ENCODE measurements at regions not wholly inside any gene's neighbourhood (a gene's known extent, or its start where the extent isn't known, plus 50 kb on each side); places are given as distances from the start of the nearest gene placed in this dataset.
A peak's percentile ranks its signal among the peaks of the same experiment; 100 is the strongest.

DNA sequence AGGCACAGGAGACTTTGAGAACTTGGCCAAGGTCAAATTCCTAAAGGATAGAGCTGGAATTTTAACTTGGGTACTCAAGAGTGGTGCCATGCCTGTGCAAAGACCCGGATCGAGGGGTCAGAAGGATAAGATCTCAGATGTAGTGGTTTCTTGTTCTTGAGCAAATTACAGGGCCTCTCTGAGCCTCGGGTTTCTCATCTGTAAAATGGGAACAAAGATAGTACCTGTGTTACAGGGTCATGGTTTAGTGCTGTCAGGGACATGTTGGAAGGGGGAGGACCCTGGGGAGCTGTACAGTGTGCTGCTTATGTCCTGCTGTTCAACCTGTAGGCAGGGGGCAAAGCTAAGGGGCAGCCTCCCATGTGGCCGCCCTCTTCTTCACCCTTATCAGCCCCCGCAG lies 173.5 kb upstream of the HAAO start:
- H3K27me3 ChIP-seq (ENCODE audit: control insufficient read depth in 2 of 2, insufficient read depth in 2 of 2, low read length in 2 of 2): no peaks in the 10 kb centered on the region
- H3K9me3 ChIP-seq (ENCODE audit: control insufficient read depth in 2 of 2, low read length in 2 of 2): no peaks in the 10 kb centered on the region
- no peak overlapping the region for H3K27ac ChIP-seq (ENCODE audit: low read depth in 2 of 2, low read length in 2 of 2)
- peaks cover 5 to 10% of the 10 kb centered on the region in 2 donors for H3K4me1 ChIP-seq (ENCODE audit: control insufficient read depth in 2 of 2, insufficient read depth in 2 of 2, low read length in 2 of 2)
- no peaks in the 10 kb centered on the region for H3K36me3 ChIP-seq (ENCODE audit: control insufficient read depth in 2 of 2, insufficient read depth in 2 of 2, low read length in 2 of 2)
- H3K4me3 ChIP-seq (ENCODE audit: low read length in 2 of 2): no peak overlapping the region
- no peak overlapping the region for H3K9ac ChIP-seq (ENCODE audit: low read depth in 1 of 2, low read length in 2 of 2)

DNA sequence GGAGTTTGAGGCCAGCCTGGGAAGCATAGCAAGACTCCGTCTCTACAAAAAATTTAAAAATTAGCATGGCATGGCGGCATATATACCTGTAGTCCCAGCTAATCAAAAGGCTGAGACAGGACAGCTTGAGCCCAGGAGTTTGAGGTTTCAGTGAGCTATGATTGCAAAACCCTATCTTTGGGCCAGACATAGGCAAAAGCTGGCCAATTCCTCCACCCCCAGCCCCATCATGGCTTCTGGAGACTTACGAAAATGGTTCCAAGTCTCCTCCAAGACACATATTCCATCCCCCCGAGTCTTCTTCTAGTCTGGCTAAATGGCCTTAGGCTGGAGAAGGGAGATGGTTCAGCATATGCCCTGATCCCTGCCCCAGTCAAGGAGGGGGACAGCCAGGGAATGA lies 172.8 kb upstream of the HAAO start:
- Histone ChIP-seq H3K4me3 (ENCODE audit: low read length in 2 of 2) (no peak overlapping the region), H3K27ac (ENCODE audit: low read depth in 2 of 2, low read length in 2 of 2) (peak overlapping the region in 1 of 2 donors; percentile 32), H3K9me3 (ENCODE audit: control insufficient read depth in 2 of 2, low read length in 2 of 2) (no peaks in the 10 kb centered on the region), H3K36me3 (ENCODE audit: control insufficient read depth in 2 of 2, insufficient read depth in 2 of 2, low read length in 2 of 2) (no peaks in the 10 kb centered on the region), H3K4me1 (ENCODE audit: control insufficient read depth in 2 of 2, insufficient read depth in 2 of 2, low read length in 2 of 2) (peaks cover 10 to 15% of the 10 kb centered on the region in 2 donors), H3K9ac (ENCODE audit: low read depth in 1 of 2, low read length in 2 of 2) (no peak overlapping the region), H3K27me3 (ENCODE audit: control insufficient read depth in 2 of 2, insufficient read depth in 2 of 2, low read length in 2 of 2) (no peaks in the 10 kb centered on the region)

- H3K27ac ChIP-seq (ENCODE audit: low read depth in 2 of 2, low read length in 2 of 2): peak overlapping the region; percentile 22 to 32
- H3K27me3 ChIP-seq (ENCODE audit: control insufficient read depth in 2 of 2, insufficient read depth in 2 of 2, low read length in 2 of 2): no peaks in the 10 kb centered on the region
- H3K9me3 ChIP-seq (ENCODE audit: control insufficient read depth in 2 of 2, low read length in 2 of 2): no peaks in the 10 kb centered on the region
- no peaks in the 10 kb centered on the region for H3K36me3 ChIP-seq (ENCODE audit: control insufficient read depth in 2 of 2, insufficient read depth in 2 of 2, low read length in 2 of 2)
- H3K4me3 ChIP-seq (ENCODE audit: low read length in 2 of 2): no peak overlapping the region
- H3K4me1 ChIP-seq (ENCODE audit: control insufficient read depth in 2 of 2, insufficient read depth in 2 of 2, low read length in 2 of 2): peaks cover 10 to 18% of the 10 kb centered on the region in 2 donors
- H3K9ac ChIP-seq (ENCODE audit: low read depth in 1 of 2, low read length in 2 of 2): no peak overlapping the region
Observed at GRCh38 chr2:42964439-42965083, 172.2 kb upstream of the HAAO start.

DNA sequence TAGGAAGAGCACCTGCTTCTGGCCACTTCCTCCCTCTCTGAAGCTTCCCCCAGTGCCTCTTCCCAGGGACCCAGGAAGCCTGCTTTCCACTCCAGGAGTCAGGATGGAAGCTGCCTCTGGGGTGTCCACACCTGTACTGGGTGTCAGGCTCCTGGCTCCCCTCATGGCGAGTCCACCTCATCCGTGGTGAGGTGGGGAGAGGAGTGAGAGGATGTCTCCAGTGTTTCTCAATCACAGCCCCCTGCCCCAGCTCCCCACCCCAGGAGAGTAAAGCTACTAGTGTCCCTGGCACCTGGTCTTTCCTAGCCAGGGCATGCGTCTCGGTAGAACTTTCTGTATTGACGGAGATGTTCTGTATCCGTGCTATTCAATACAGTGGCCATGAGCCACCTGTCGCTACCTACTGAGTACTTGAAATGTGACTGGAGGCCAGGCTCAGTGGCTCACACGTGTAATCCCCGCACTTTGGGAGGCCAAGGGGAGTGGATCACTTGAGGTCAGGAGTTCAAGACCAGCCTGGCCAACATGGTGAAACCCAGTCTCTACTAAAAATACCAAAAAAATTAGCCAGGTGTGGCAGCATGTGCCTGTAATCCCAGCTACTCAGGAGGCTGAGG lies 171.2 kb upstream of the HAAO start:
- Histone ChIP-seq H3K4me3 (ENCODE audit: low read length in 2 of 2) (no peak overlapping the region), H3K9me3 (ENCODE audit: control insufficient read depth in 2 of 2, low read length in 2 of 2) (no peaks in the 10 kb centered on the region), H3K27ac (ENCODE audit: low read depth in 2 of 2, low read length in 2 of 2) (peak overlapping the region in 1 of 2 donors; percentile 4), H3K4me1 (ENCODE audit: control insufficient read depth in 2 of 2, insufficient read depth in 2 of 2, low read length in 2 of 2) (peaks cover 10 to 18% of the 10 kb centered on the region in 2 donors), H3K27me3 (ENCODE audit: control insufficient read depth in 2 of 2, insufficient read depth in 2 of 2, low read length in 2 of 2) (no peaks in the 10 kb centered on the region), H3K36me3 (ENCODE audit: control insufficient read depth in 2 of 2, insufficient read depth in 2 of 2, low read length in 2 of 2) (no peaks in the 10 kb centered on the region), H3K9ac (ENCODE audit: low read depth in 1 of 2, low read length in 2 of 2) (no peak overlapping the region)

DNA sequence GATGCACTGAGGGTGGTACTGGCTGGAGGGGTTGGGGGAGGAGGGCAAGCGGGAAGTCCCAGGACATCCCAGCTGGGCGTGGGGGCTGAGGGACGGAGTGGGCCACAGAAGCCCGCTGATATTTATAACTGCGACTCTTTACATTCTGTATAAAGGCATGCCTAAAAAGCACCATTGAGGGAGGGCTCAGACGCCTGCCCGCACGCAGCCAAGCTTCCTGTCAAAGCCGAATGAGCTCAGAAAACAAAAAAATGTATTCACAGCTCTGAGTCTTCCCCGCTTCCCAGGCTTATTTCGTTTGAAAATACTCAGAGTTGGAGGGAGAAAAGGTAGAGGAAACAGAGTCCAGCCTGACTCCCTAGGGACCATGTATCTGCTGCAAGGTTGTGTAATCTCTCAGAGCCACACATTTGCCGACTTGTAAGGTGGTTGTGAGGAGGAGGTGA lies 170.1 kb upstream of the HAAO start:
- Histone ChIP-seq H3K9ac (ENCODE audit: low read depth in 1 of 2, low read length in 2 of 2) (peak overlapping the region in 1 of 2 donors; percentile 10), H3K27ac (ENCODE audit: low read depth in 2 of 2, low read length in 2 of 2) (peak overlapping the region; percentile 29 to 73), H3K4me1 (ENCODE audit: control insufficient read depth in 2 of 2, insufficient read depth in 2 of 2, low read length in 2 of 2) (peaks cover 13 to 18% of the 10 kb centered on the region in 2 donors), H3K27me3 (ENCODE audit: control insufficient read depth in 2 of 2, insufficient read depth in 2 of 2, low read length in 2 of 2) (no peaks in the 10 kb centered on the region), H3K9me3 (ENCODE audit: control insufficient read depth in 2 of 2, low read length in 2 of 2) (no peaks in the 10 kb centered on the region), H3K4me3 (ENCODE audit: low read length in 2 of 2) (no peak overlapping the region), H3K36me3 (ENCODE audit: control insufficient read depth in 2 of 2, insufficient read depth in 2 of 2, low read length in 2 of 2) (no peaks in the 10 kb centered on the region)

- Histone ChIP-seq H3K4me3 (ENCODE audit: low read length in 2 of 2) (no peak overlapping the region), H3K27ac (ENCODE audit: low read depth in 2 of 2, low read length in 2 of 2) (peak overlapping the region; percentile 29 to 73), H3K4me1 (ENCODE audit: control insufficient read depth in 2 of 2, insufficient read depth in 2 of 2, low read length in 2 of 2) (peaks cover 16 to 18% of the 10 kb centered on the region in 2 donors)
Observed at GRCh38 chr2:42961961-42962360, 169.6 kb upstream of the HAAO start.

GRCh38 chr2:42961385-42961811 lies 169.0 kb upstream of the HAAO start:
- Histone ChIP-seq H3K27ac (ENCODE audit: low read depth in 2 of 2, low read length in 2 of 2) (peak overlapping the region; percentile 57 to 73), H3K9me3 (ENCODE audit: control insufficient read depth in 2 of 2, low read length in 2 of 2) (no peaks in the 10 kb centered on the region), H3K27me3 (ENCODE audit: control insufficient read depth in 2 of 2, insufficient read depth in 2 of 2, low read length in 2 of 2) (no peaks in the 10 kb centered on the region), H3K9ac (ENCODE audit: low read depth in 1 of 2, low read length in 2 of 2) (peak overlapping the region in 1 of 2 donors; percentile 41), H3K4me3 (ENCODE audit: low read length in 2 of 2) (no peak overlapping the region), H3K36me3 (ENCODE audit: control insufficient read depth in 2 of 2, insufficient read depth in 2 of 2, low read length in 2 of 2) (no peaks in the 10 kb centered on the region), H3K4me1 (ENCODE audit: control insufficient read depth in 2 of 2, insufficient read depth in 2 of 2, low read length in 2 of 2) (peaks cover 17 to 18% of the 10 kb centered on the region in 2 donors)

More at GRCh38 chr2:42961961-42962360, 169.6 kb upstream of the HAAO start:
- Histone ChIP-seq H3K36me3 (ENCODE audit: control insufficient read depth in 2 of 2, insufficient read depth in 2 of 2, low read length in 2 of 2) (no peaks in the 10 kb centered on the region), H3K27me3 (ENCODE audit: control insufficient read depth in 2 of 2, insufficient read depth in 2 of 2, low read length in 2 of 2) (no peaks in the 10 kb centered on the region), H3K9ac (ENCODE audit: low read depth in 1 of 2, low read length in 2 of 2) (no peak overlapping the region), H3K9me3 (ENCODE audit: control insufficient read depth in 2 of 2, low read length in 2 of 2) (no peaks in the 10 kb centered on the region)

DNA sequence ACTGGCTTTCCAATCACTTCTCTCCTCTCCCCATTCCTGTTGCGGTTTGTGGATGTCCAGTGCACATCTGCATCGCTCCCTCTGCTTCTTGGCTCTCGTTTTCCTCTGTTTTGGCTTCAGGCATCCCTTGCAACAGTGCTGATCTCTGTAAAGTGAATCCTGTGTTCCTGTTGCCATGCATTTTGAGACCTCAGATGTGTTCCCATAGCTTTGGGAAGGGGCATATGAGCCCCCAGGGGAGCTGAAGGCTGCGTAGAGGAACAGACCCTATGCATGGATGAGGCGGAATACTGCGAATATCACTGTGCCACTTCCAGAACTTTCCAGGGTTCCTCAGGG lies 168.4 kb upstream of the HAAO start:
- H3K27ac ChIP-seq (ENCODE audit: low read depth in 2 of 2, low read length in 2 of 2): peak overlapping the region; percentile 57 to 73
- H3K27me3 ChIP-seq (ENCODE audit: control insufficient read depth in 2 of 2, insufficient read depth in 2 of 2, low read length in 2 of 2): no peaks in the 10 kb centered on the region
- H3K36me3 ChIP-seq (ENCODE audit: control insufficient read depth in 2 of 2, insufficient read depth in 2 of 2, low read length in 2 of 2): no peaks in the 10 kb centered on the region
- H3K9me3 ChIP-seq (ENCODE audit: control insufficient read depth in 2 of 2, low read length in 2 of 2): no peaks in the 10 kb centered on the region
- H3K4me3 ChIP-seq (ENCODE audit: low read length in 2 of 2): no peak overlapping the region
- no peak overlapping the region for H3K9ac ChIP-seq (ENCODE audit: low read depth in 1 of 2, low read length in 2 of 2)
- H3K4me1 ChIP-seq (ENCODE audit: control insufficient read depth in 2 of 2, insufficient read depth in 2 of 2, low read length in 2 of 2): peaks cover 18 to 19% of the 10 kb centered on the region in 2 donors

- peaks cover 18 to 19% of the 10 kb centered on the region in 2 donors for H3K4me1 ChIP-seq (ENCODE audit: control insufficient read depth in 2 of 2, insufficient read depth in 2 of 2, low read length in 2 of 2)
- H3K9ac ChIP-seq (ENCODE audit: low read depth in 1 of 2, low read length in 2 of 2): peak overlapping the region in 1 of 2 donors; percentile 29
- no peaks in the 10 kb centered on the region for H3K36me3 ChIP-seq (ENCODE audit: control insufficient read depth in 2 of 2, insufficient read depth in 2 of 2, low read length in 2 of 2)
Observed at GRCh38 chr2:42960002-42960841, 167.8 kb upstream of the HAAO start.

More at GRCh38 chr2:42960002-42960841, 167.8 kb upstream of the HAAO start:
- Histone ChIP-seq H3K27me3 (ENCODE audit: control insufficient read depth in 2 of 2, insufficient read depth in 2 of 2, low read length in 2 of 2) (no peaks in the 10 kb centered on the region), H3K27ac (ENCODE audit: low read depth in 2 of 2, low read length in 2 of 2) (peak overlapping the region; percentile 57 to 73), H3K9me3 (ENCODE audit: control insufficient read depth in 2 of 2, low read length in 2 of 2) (no peaks in the 10 kb centered on the region), H3K4me3 (ENCODE audit: low read length in 2 of 2) (no peak overlapping the region)

Data from mucosa of rectum (tissue), 2 donors.